Erythroblast (primary cell): ENCODE measurements at regions not wholly inside any gene's neighbourhood (a gene's known extent, or its start where the extent isn't known, plus 50 kb on each side); places are given as distances from the start of the nearest gene placed in this dataset.

Experiments used
- DNase-seq, 2 experiments: peaks; one replicate each; lab custom pipeline; 2025; lab: John Stamatoyannopoulos, UW
- GATA1 ChIP-seq: IDR thresholded peaks from 2 replicates; pipeline ENCODE4 v1.6.1; 2011; ENCODE audit warnings: low read depth, mild to moderate bottlenecking, control low read depth, low read length, moderate library complexity
- POLR2A ChIP-seq: IDR thresholded peaks from 2 replicates; pipeline ENCODE4 v1.6.1; 2011; ENCODE audit warnings: mild to moderate bottlenecking, low read length

DNA sequence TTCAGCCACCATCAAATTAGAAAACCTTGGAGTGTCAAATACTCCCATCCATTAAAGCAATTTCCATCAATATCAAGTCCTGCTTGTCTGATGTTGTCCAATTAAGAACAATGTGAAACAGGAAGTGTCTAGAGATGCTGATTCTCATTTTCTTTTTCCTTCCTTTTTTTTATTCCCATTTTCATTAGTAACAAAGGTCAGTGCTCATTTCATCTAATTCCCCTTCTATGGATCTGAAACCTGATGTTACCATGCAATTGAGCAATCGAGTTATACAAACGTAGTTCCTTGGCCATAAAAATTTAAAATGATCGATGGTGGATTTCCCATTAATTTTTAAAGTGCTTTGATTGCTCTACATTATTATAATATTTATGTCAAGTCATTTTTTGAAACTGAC lies 330.6 kb upstream of the ZC3H12C start:
- TF ChIP-seq GATA1 (no peak), POLR2A (no peak)
- DNase-seq, result no peak

DNA sequence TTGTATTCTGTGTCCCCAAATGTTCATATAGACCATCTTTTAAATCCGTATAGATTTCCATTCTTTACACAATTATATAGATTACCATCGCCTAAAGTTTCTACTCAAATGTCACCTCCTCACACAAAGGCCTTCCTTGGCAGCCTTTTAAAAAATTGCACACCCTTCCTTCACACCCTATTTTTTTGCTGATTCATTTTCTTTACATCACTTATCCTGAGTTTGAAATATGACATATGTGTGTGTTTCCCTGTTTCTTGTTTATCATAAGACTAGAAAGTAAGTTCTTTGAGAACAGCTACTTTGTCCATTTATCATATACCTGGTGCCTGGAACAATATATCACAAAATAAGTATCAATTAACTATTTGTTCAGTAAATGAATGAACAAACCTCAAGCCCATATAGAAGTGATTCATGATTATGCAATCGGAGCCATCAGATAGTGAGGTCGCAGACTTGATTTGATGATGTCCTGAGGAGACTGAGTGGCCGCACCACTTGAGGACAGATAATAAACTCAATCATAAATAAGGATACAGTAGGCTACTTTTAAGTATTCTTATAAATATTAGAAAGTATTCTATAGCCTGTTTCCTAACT lies 327.4 kb upstream of the ZC3H12C start:
- TF ChIP-seq POLR2A, result no peak
- no peak for DNase-seq

DNA sequence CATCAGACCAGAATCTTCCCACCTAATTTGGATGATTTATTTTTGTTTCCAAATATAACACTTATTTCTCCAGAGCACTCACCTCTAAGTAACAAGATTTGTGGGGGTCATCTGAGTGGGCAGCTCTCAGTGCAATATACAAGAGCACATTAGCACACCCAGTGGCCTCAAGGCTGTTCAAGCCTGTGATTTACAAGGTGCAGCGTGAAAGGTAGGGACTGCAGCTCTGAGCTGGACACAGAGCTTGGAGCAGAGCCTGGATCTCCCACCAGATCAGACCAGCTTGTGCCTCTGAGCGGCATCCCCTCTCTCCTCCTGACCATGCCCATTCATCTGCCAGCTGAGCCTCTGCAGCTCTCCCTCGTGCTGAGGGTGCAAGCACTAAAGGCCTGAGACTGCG lies 323.3 kb upstream of the ZC3H12C start:
- no peak for DNase-seq
- TF ChIP-seq POLR2A (no peak), GATA1 (no peak)

DNA sequence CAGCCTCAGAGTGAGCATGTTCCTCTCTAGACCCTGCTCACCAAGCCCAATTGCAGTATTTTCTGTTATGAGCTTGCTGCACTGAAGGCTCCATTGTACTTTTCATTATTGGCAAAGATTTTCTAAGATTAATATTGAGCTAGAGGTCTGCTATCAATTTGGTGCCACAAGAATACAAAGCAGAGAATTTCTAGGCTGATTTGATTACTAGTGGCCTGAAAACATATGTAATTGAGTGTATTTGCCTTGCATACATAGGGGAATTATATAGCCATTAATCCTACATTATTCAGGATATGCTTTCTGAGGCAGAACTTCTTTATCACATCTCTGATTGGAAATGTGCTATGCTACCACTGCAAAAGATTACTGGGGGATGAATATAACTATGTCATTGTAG lies 322.9 kb upstream of the ZC3H12C start:
- no peak for TF ChIP-seq POLR2A
- TF ChIP-seq GATA1, result no peak
- no peak for DNase-seq

DNA sequence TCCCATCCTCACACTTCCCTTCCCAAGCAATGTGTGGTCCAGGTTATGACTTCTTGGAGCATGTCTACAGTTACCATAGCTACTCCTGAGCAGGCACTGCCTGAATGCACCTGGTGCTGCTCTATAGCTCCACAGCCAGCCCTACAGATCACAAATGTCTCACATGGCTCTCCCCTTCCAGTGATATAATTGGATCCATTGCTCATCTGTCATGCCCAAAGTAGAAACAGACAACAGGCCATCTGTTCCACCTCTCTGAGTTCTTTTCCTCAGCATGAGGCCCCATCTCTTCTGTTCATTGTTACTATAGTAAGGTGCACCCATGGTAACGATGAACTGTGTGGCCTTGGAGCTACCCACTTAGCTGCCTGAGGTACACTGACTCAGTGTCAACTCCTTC lies 320.3 kb upstream of the ZC3H12C start:
- no peak for TF ChIP-seq POLR2A
- no peak for TF ChIP-seq GATA1
- no peak for DNase-seq

DNA sequence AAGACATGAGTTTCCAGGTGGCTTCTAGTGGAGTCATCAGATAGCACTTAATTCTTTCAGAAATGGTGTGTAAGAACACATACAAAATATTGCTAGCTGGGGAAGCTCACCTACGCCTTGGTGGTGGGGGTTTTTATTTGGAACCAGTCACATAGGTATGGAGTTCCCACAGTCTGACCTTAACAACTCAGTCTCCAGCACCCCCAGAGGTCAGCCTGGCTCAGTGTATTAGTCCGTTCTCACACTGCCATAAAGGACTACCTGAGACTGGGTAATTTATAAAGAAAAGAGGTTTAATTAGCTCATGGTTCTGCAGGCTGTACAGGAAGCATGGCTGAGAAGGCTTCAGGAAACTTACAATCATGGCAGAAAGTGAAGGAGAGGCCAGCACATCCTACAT lies 317.5 kb upstream of the ZC3H12C start:
- no peak for DNase-seq

DNA sequence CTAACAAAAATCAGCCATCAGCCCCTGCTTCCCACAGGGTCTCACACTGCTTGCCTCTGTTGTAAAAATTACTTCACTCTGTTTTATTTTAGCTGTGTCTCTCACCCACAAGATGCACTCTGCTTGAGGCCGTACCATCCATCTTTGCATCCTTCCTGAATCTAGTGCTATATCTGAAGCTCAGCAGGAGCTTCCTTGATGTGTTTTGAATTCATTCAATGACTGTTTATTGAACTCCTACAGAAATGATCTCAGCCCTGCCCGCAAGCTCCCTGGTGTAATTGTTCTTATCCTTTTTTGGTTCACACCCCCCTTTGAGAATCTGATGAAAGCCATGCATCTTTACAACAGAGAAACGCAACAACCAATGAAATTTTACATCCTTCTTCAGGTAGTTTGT lies 310.2 kb upstream of the ZC3H12C start:
- DNase-seq, result no peak
- TF ChIP-seq POLR2A (no peak), GATA1 (no peak)

More for the DNA sequence above, 317.5 kb upstream of the ZC3H12C start:
- TF ChIP-seq POLR2A (no peak), GATA1 (no peak)

DNA sequence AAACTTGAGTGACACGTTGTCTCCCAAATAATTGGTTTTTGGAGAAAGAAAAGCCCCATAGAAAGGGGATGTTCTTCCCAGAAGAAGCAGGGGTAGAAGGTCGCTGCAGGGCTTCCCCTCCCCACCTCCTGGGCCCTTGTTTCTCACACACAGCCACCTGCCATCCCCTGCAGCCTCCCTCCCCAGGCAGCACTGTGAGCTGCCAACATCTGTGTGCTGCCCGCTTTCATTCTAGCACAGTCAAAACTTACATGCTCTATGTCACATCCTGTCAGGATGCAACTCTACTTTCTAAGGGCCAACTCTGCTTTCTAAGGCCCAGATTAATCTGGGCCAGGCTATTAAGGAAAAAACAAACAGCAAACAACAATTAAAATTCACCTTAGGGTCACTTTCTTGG lies 309.4 kb upstream of the ZC3H12C start:
- DNase-seq, result no peak
- TF ChIP-seq GATA1, result no peak

DNA sequence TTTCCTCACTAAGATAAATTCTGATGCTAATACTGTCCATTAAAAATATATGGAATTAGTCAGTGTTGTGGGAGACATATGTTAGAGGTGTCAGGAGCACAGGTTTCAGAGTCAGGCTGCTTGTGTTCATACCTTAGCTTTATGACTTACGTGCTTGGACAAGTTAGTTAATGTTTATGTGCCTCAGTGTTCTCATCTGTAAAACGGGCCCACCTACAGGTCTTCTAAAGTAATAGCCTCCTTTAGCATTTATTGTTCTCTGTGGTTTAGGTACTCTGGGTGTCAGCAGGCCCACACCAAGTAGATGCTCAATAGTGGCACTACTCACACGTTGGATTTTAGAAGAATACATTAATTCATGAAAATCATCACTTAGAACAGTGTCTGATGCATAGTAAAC lies 308.7 kb upstream of the ZC3H12C start:
- DNase-seq, result no peak
- TF ChIP-seq POLR2A (no peak), GATA1 (no peak)

DNA sequence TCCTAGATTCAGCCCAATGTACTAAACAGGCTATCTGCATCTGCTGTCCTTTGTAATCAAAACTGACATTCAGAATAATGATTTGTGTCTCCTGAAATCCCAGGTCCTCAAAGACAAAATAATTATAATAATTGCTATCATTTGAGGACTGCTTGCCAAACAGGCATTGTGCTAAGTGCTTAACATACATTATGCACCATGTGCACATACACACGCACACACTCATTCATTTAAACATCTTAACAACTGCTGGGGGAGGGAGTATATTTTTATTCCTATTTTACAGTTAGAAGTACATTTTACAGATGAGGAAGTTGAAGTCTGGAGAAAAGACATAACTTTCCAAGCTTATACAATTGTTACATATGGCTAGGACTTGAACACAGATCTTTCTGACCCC lies 308.0 kb upstream of the ZC3H12C start:
- TF ChIP-seq POLR2A, result no peak
- TF ChIP-seq GATA1, result no peak
- no peak for DNase-seq

DNA sequence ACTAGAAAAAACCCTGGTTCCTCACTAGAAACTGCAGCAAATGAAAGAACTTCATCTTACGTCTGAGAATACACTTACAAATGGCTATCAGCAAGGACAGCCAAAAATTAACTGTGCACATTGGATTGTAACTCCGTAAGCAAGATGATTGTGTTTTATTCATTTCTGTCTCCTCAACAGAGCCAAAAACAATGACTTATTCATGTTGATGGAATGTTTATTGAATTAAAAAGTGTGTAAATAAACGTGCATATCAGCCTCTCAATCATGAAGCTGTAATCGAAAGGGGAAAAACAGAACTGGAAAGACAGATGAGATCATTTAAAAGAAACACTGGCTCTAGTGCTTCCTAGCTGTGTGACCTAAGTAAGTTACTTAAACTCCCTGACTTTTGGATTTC lies 307.5 kb upstream of the ZC3H12C start:
- no peak for DNase-seq
- no peak for TF ChIP-seq GATA1
- no peak for TF ChIP-seq POLR2A

DNA sequence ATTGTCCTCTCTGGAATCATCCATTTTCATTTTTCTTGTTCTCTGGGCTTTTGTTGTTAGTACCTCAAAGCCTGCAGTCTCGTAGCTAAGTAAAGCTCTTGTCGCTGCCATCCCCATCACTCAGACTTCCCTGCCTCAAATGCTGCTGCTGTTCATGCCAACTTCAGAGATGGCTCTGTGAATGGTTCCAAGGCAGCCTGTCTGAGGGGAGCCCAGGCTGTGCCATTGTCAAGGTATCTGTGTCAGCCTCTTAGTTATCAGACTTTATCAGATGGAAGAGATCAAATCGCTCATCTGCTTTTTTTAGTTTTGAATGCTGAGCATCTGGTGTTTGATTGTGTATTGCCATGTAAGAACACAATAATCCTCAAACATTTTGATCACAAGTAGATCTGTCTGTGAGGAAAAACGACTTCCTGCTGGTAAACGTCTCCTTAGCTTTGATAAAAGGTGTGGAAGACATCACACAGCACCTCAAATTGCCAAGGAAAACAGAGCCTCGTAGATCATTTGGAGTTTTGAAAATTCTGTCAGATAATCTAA lies 304.2 kb upstream of the ZC3H12C start:
- DNase-seq, result no peak
- no peak for TF ChIP-seq GATA1
- TF ChIP-seq POLR2A, result no peak

DNA sequence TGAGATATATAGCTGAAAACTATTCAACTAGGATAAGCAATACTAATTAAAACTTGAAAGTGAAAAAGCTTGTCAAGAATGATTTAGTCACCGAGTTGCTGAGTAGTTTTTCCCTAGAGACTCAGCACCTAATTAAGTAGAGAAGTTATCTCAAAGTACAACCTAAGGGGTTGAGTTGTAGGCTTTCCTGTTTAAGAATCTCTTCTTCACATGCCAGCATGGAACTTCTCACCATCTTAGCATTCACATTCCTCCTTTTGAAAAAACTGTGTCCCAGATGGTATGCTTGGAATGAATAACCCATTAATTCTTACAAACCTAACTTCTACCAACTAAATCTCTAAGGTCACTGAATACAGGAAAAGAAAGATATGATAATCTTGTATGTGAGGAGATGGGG lies 303.3 kb upstream of the ZC3H12C start:
- TF ChIP-seq POLR2A (no peak), GATA1 (no peak)

DNA sequence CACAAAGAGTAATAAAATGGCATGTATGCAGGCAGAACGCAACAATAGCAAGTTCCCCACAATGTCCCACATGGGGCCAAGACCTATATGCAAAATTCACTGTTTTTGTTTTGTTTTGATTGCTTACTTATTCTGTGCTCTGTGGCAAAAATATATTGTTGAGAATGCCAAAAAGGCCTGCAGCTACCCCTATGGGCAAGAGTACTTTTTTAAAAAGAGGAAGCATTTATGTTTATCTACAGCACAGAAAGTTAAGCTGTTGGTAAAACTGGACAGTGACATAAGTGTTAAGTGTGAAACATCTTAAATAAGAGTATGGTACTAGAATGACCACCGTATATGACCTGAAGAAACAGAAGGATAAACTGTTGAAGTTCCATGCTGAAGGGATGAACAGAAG lies 301.9 kb upstream of the ZC3H12C start:
- DNase-seq, result no peak
- TF ChIP-seq POLR2A, result no peak
- TF ChIP-seq GATA1, result no peak

More for the DNA sequence above, 303.3 kb upstream of the ZC3H12C start:
- no peak for DNase-seq

DNA sequence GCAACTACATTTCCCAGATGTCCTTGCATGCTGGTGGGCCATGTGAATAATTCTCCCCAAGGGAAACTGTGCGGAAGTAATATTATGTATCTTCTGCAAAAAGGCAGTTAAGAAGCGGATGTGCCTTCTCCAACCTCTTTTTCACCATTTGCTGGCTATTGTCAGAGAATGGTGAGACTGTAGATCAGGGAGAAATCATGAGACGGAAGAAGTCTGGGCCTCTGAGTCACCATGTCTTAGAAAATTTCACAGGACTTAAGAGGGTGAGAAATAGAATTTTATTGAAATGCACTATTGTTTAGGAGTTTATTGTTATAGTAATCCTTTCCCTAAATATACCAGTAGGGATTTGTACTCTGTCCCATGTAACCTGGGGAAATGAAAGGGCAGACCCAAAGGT lies 298.7 kb upstream of the ZC3H12C start:
- no peak for DNase-seq
- TF ChIP-seq GATA1 (no peak), POLR2A (no peak)

DNA sequence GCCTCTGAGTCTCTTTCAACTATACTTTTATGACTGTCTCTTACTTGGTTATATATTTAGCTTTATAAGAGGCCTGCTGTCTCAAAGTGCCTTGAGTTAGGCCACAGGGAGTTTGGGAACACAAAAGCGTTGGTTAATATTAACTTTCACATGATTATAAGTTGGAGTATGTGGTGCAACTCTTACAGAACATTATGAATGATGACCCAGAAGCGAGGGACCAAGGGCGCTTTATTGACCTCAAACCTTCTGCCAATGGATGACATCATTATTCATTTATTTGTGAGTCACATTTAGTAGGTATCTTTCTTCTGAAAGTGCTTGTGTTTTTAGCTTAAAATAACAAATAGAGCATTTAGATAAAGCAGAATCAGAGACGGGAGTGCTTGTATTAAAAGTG lies 298.0 kb upstream of the ZC3H12C start:
- no peak for DNase-seq
- no peak for TF ChIP-seq POLR2A
- no peak for TF ChIP-seq GATA1

DNA sequence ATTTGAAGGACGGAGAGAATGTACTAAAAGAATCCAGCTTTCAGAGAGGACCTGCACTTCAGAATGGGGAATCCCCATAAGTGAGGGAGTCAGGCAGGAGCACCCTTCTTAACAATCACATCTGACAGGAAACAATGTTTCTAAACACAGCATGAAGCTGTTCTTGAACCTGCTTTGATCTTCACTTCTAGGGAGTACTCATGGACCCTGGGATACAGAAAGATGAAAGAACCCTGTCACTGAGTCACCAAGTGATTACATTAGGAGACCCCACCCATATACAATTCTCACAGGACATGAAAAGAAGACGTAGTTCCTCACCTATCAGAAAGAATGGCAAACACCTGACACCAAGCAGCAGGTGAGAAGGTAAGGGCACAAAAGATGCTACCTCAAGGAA lies 296.9 kb upstream of the ZC3H12C start:
- DNase-seq, result no peak
- no peak for TF ChIP-seq GATA1
- no peak for TF ChIP-seq POLR2A
